ENCODE measurements at regions not wholly inside any gene's neighbourhood (a gene's known extent, or its start where the extent isn't known, plus 50 kb on each side); places are given as distances from the start of the nearest gene placed in this dataset.

GRCh38 chr13:63167699-63168337 is 1752.2 kb upstream of the PCDH20 start:
- TF ChIP-seq POLR2A (IDR thresholded peaks at IDR 0.05) = no peak
- TF ChIP-seq CTCF (IDR thresholded peaks at IDR 0.05) = no peak
- TF ChIP-seq EP300 (IDR thresholded peaks at IDR 0.05) = no peak
